HCT116 (cell line): ENCODE measurements at regions not wholly inside any gene's neighbourhood (a gene's known extent, or its start where the extent isn't known, plus 50 kb on each side); places are given as distances from the start of the nearest gene placed in this dataset.

ENCODE experiments used
- ATAC-seq: fragments of 200-7000 bp; cut with Tn5 transposase; 2 replicates; pipeline ENCODE4 v1.9.1; 2020; ENCODE audit warnings: mild to moderate bottlenecking, moderate library complexity
- BruUV-seq: library from RNA; stranded (reverse); fragments of 400-500 nt; replicated peaks from 2 replicates; lab custom pipeline; 2021; lab: Mats Ljungman, UMichigan
- CTCF ChIA-PET: fragments of 300-600 bp; sonication (Branson Sonifier 250); formaldehyde crosslinking; loops from one replicate; lab custom pipeline; 2021; ENCODE audit warnings: antibody characterized with exemption; lab: Charles Lee
- POLR2A ChIA-PET: fragments of 300-600, 350-600 bp; sonication (Branson Sonifier 250); formaldehyde crosslinking; loops from one replicate; lab custom pipeline; 2021; ENCODE audit warnings: antibody characterized with exemption; lab: Charles Lee
- RAD21 ChIA-PET, 2 experiments: fragments of 300-600 bp; sonication (Branson Sonifier 250); formaldehyde crosslinking; loops; one replicate each; lab custom pipeline; 2023; ENCODE audit warnings: low total read pairs in 2 of 2; ENCODE audit not compliant: uncharacterized antibody in 2 of 2, unreplicated experiment in 2 of 2, low non-redundant PET in 1 of 2; lab: Charles Lee
- DNase-seq: peaks from one replicate; pipeline ENCODE4 v3.0.0-alpha.2; 2010; ENCODE audit warnings: low read depth, low spot score
- H2AFZ ChIP-seq: fragments of 200-600 bp; shearing (Covaris generic), sonication (generic); 2 replicates; pipeline ENCODE4 v1.6.1; 2017; ENCODE audit warnings: low read depth, mixed run types, mixed read lengths, antibody characterized with exemption, low read length; ENCODE audit not compliant: poor library complexity, severe bottlenecking
- H3K27ac ChIP-seq: 2 replicates; pipeline ENCODE4 v1.5.1; 2012; ENCODE audit warnings: low read depth, low read length
- H3K27me3 ChIP-seq: fragments of 200-600 bp; sonication (generic); 2 replicates; pipeline ENCODE4 v1.6.1; 2016; ENCODE audit warnings: mixed run types, low read length, mixed read lengths; ENCODE audit not compliant: insufficient read depth
- H3K36me3 ChIP-seq, 2 experiments: fragments of 200-500 bp in 1 of 2; fragments of 200-600 bp in 1 of 2; sonication (Bioruptor generic) in 1 of 2; sonication (generic) in 1 of 2; 2 replicates each; pipeline versions ENCODE4 v1.5.1 to v1.6.1; 2014 to 2016; ENCODE audit warnings: low read length in 2 of 2, inconsistent platforms in 1 of 2, mixed read lengths in 1 of 2, mixed run types in 1 of 2; ENCODE audit not compliant: insufficient read depth in 2 of 2, control insufficient read depth in 1 of 2
- H3K4me1 ChIP-seq, 2 experiments: fragments of 200-600 bp in 1 of 2; sonication (generic) in 1 of 2; 2 replicates each; pipeline versions ENCODE4 v1.5.1 to v1.6.1; 2012 to 2017; ENCODE audit warnings: low read length in 2 of 2, inconsistent platforms in 1 of 2, mild to moderate bottlenecking in 1 of 2, mixed read lengths in 1 of 2, mixed run types in 1 of 2, moderate library complexity in 1 of 2; ENCODE audit not compliant: insufficient read depth in 2 of 2, control insufficient read depth in 1 of 2
- H3K4me2 ChIP-seq: fragments of 200-600 bp; sonication (generic); 2 replicates; pipeline ENCODE4 v1.6.1; 2017; ENCODE audit warnings: mixed run types, low read length, mixed read lengths
- H3K4me3 ChIP-seq, 2 experiments: fragments of 200-600 bp in 1 of 2; sonication (generic) in 1 of 2; replicated peaks in 1 of 2; 2 replicates each; pipeline ENCODE4 v1.5.1; 2011 to 2016; ENCODE audit warnings: low read length in 2 of 2, control low read depth in 1 of 2, low read depth in 1 of 2, mild to moderate bottlenecking in 1 of 2, mixed read lengths in 1 of 2, mixed run types in 1 of 2
- H3K79me2 ChIP-seq: fragments of 200-600 bp; sonication (generic); 2 replicates; pipeline ENCODE4 v1.6.1; 2017; ENCODE audit warnings: mild to moderate bottlenecking, mixed run types, low read length, moderate library complexity, mixed read lengths; ENCODE audit not compliant: insufficient read depth
- H3K9ac ChIP-seq: fragments of 200-600 bp; sonication (generic); 2 replicates; pipeline ENCODE4 v1.6.1; 2016; ENCODE audit warnings: low read length, mixed read lengths
- H3K9me2 ChIP-seq: fragments of 200-600 bp; sonication (generic), shearing (Covaris generic); 2 replicates; pipeline ENCODE4 v1.6.1; 2017; ENCODE audit warnings: mixed run types, mild to moderate bottlenecking, moderate library complexity; ENCODE audit not compliant: insufficient read depth
- H3K9me3 ChIP-seq, 2 experiments: fragments of 200-500 bp in 1 of 2; fragments of 200-600 bp in 1 of 2; sonication (Bioruptor generic) in 1 of 2; sonication (generic) in 1 of 2; 2 replicates each; pipeline ENCODE4 v1.6.1; 2014 to 2017; ENCODE audit warnings: low read length in 2 of 2, mixed read lengths in 2 of 2, inconsistent platforms in 1 of 2, low read depth in 1 of 2, mild to moderate bottlenecking in 1 of 2, mixed run types in 1 of 2, moderate library complexity in 1 of 2; ENCODE audit not compliant: control insufficient read depth in 1 of 2, insufficient read depth in 1 of 2
- H4K20me1 ChIP-seq: fragments of 200-600 bp; sonication (generic), shearing (Covaris generic); 2 replicates; pipeline ENCODE4 v1.6.1; 2017; ENCODE audit warnings: mixed run types, mild to moderate bottlenecking, moderate library complexity; ENCODE audit not compliant: insufficient read depth
- ATF3 ChIP-seq: IDR thresholded peaks from 2 replicates; pipeline ENCODE4 v1.6.1; 2012
- CBX3 ChIP-seq: IDR thresholded peaks from 2 replicates; pipeline ENCODE4 v1.6.1; 2012; ENCODE audit warnings: low read depth
- CEBPB ChIP-seq: IDR thresholded peaks from 2 replicates; pipeline ENCODE4 v1.6.1; 2012; ENCODE audit warnings: low read depth
- CTCF ChIP-seq, 3 experiments: fragments of 200-600 bp in 1 of 3; sonication (generic) in 1 of 3; IDR thresholded peaks in 2 of 3; conservative IDR thresholded peaks in 1 of 3; 2 replicates each; pipeline ENCODE4 v1.5.1; 2012 to 2017; ENCODE audit warnings: low read depth in 2 of 3, low read length in 2 of 3, antibody characterized with exemption in 1 of 3, borderline replicate concordance in 1 of 3, control low read depth in 1 of 3, mild to moderate bottlenecking in 1 of 3, mixed read lengths in 1 of 3, mixed run types in 1 of 3, moderate library complexity in 1 of 3; ENCODE audit not compliant: insufficient read depth in 1 of 3
- ELF1 ChIP-seq: IDR thresholded peaks from 2 replicates; pipeline ENCODE4 v1.6.1; 2012; ENCODE audit warnings: low read depth, borderline replicate concordance
- FOSL1 ChIP-seq: IDR thresholded peaks from 2 replicates; pipeline ENCODE4 v1.6.1; 2012; ENCODE audit warnings: low read depth
- MAX ChIP-seq: IDR thresholded peaks from 2 replicates; pipeline ENCODE4 v1.6.1; 2012
- POLR2A ChIP-seq: IDR thresholded peaks from 2 replicates; pipeline ENCODE4 v1.7.0; 2011; ENCODE audit warnings: borderline replicate concordance; ENCODE audit not compliant: insufficient read depth, insufficient read length; ENCODE audit errors: extremely low read depth
- SIN3A ChIP-seq: IDR thresholded peaks from 2 replicates; pipeline ENCODE4 v1.6.1; 2012; ENCODE audit warnings: low read depth
- ZNF274 ChIP-seq: fragments of 200-500 bp; sonication (Bioruptor generic); IDR thresholded peaks from 2 replicates; pipeline ENCODE4 v1.6.1; 2014; ENCODE audit warnings: mild to moderate bottlenecking, low read depth, low read length, inconsistent platforms
- intact Hi-C: fragments of 100-400 bp; cut with micrococcal nuclease; formaldehyde crosslinking; loops from 2 replicates; pipeline ENCODE4 v1.10.0; 2022

GRCh38 chr4:85398276-85398675 lies 76.7 kb upstream of the ARHGAP24 start:
- intact Hi-C loops = no loop called here
- H3K27ac ChIP-seq = no peak overlapping the region
- H2AFZ ChIP-seq = no peak overlapping the region
- H4K20me1 ChIP-seq = no peaks in the 10 kb centered on the region
- BruUV-seq = no TSS peak
- no peaks in the 10 kb centered on the region for H3K9me3 ChIP-seq
- no peak overlapping the region for H3K4me3 ChIP-seq
- no peaks in the 10 kb centered on the region for H3K27me3 ChIP-seq
- H3K9ac ChIP-seq = no peak overlapping the region
- RAD21 ChIA-PET = no interaction called here
- TF ChIP-seq MAX = no peak
- TF ChIP-seq CBX3 = no peak
- TF ChIP-seq CTCF (IDR thresholded peaks at IDR 0.05 in 2 of 3, conservative IDR thresholded peaks at IDR 0.05 in 1 of 3; ENCODE audit: borderline replicate concordance in 1 of 3, insufficient read depth in 1 of 3, low read depth in 2 of 3, low read length in 2 of 3) = no peak
- no peak for TF ChIP-seq CEBPB
- CTCF ChIA-PET = no interaction called here
- DNase-seq (no peak), ATAC-seq (no peak)
- H3K36me3 ChIP-seq = no peaks in the 10 kb centered on the region
- no peaks in the 10 kb centered on the region for H3K9me2 ChIP-seq
- no peaks in the 10 kb centered on the region for H3K4me1 ChIP-seq
- no peaks in the 10 kb centered on the region for H3K79me2 ChIP-seq
- no peak overlapping the region for H3K4me2 ChIP-seq
- POLR2A ChIA-PET = no interaction called here

GRCh38 chr4:85399270-85399669 lies 75.7 kb upstream of the ARHGAP24 start:
- Histone ChIP-seq H3K36me3 (no peaks in the 10 kb centered on the region), H3K79me2 (no peaks in the 10 kb centered on the region), H3K4me2 (no peak overlapping the region), H2AFZ (no peak overlapping the region), H3K9me2 (no peaks in the 10 kb centered on the region), H3K4me1 (no peaks in the 10 kb centered on the region), H3K27ac (no peak overlapping the region), H4K20me1 (no peaks in the 10 kb centered on the region), H3K9me3 (no peaks in the 10 kb centered on the region), H3K27me3 (no peaks in the 10 kb centered on the region), H3K9ac (no peak overlapping the region), H3K4me3 (no peak overlapping the region)
- POLR2A ChIA-PET = no interaction called here
- ATAC-seq = no peak
- intact Hi-C loops = no loop called here
- DNase-seq = no peak
- TF ChIP-seq ATF3 (no peak), SIN3A (no peak), FOSL1 (no peak), ZNF274 (no peak), ELF1 (no peak), POLR2A (no peak)
- RAD21 ChIA-PET = no interaction called here
- CTCF ChIA-PET = no interaction called here
- BruUV-seq = no TSS peak
